Erythroblast (primary cell): ENCODE measurements at regions not wholly inside any gene's neighbourhood (a gene's known extent, or its start where the extent isn't known, plus 50 kb on each side); places are given as distances from the start of the nearest gene placed in this dataset.
A peak's percentile ranks its signal among the peaks of the same experiment; 100 is the strongest.

ENCODE experiments used
- DNase-seq, 2 experiments: peaks; one replicate each; lab custom pipeline; 2025; lab: John Stamatoyannopoulos, UW
- GATA1 ChIP-seq: IDR thresholded peaks from 2 replicates; pipeline ENCODE4 v1.6.1; 2011; ENCODE audit warnings: low read depth, mild to moderate bottlenecking, control low read depth, low read length, moderate library complexity
- POLR2A ChIP-seq: IDR thresholded peaks from 2 replicates; pipeline ENCODE4 v1.6.1; 2011; ENCODE audit warnings: mild to moderate bottlenecking, low read length

DNA sequence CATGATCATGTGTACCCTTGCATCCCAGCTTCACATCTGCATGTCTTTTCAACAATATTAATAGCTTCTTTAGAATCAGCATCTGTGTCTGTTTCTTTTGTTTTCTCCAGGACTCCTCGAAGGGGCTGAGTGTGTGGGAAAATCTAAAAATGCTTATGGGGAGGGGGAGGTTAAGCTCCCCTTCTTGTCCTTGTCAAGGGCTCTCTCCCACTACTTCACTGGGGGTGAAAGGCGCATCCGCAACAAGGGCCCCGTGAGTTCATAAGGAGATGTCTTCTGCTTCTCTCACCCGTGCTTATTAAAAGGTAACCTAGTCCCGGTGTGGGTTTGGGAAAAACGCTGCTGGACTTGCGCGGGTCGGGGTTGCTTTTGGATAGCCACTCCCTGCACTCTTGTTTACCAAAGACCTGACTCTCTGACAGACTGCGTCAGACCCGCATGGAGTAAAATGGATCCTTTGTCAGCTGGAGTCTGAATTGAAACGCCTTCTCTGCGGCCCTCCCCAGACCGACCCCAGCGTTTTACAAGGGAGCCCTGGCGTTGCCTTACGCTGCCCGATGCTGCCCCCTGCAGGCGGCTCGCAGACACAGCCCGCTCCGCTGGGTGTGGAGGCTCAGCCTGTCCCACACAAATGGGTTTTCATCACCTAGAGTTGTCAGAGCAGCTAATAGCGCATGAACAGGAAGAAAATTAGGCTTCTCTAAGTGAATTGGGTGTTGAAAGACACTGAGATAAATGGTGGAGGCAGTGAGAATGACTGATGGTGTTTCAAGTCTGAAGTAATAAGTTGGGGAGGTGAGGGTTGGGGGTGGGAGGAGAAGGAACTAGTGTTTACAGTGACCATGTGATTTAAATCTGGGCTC lies 53.8 kb downstream of the IER5 start:
- DNase-seq: peak; percentile 82 to 94
- no peak for TF ChIP-seq POLR2A
- TF ChIP-seq GATA1: no peak

DNA sequence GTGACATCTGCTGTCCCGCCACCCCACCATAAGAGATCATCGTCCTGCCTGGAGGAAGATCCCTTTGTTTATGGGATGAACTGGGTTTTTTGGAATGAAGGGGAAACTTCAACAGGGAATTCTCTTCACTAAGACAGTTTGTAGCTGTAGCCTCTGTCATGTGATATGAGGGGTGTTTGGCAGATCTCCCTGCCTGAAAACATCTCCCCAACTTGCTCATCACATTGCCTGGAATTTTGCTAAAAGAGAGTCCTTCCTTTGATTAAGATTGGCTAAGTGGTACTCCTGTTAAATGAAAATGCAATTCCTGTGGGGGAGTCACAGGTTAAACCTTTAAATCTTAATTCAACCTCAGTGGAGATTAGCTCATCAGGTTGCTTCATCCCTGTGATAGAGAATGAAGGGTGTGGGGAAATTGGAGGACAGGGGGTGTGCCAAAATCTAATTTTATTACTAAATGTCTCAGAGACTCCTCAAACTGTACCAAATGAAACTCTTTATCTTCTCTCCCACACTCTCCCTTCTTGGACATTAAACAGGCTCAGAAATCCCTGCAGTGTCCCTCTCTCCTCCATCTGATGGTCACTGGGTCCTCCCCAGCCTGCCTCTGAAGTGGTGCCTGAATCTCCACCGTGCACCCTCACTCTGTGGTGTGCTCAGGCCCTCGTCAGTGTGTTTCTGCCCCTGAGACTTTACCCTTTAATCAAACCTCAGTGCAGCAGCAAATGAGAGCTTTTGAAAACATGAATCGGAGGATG lies 54.8 kb downstream of the IER5 start:
- DNase-seq: no peak
- TF ChIP-seq GATA1 (no peak), POLR2A (no peak)

GRCh38 chr1:181144238-181144637 lies 55.7 kb downstream of the IER5 start:
- TF ChIP-seq GATA1 (no peak), POLR2A (no peak)
- DNase-seq: no peak

GRCh38 chr1:181148636-181149035 lies 60.1 kb downstream of the IER5 start:
- DNase-seq: no peak
- no peak for TF ChIP-seq POLR2A
- no peak for TF ChIP-seq GATA1

GRCh38 chr1:181149326-181150125 lies 61.0 kb downstream of the IER5 start:
- TF ChIP-seq POLR2A (no peak), GATA1 (no peak)
- no peak for DNase-seq

DNA sequence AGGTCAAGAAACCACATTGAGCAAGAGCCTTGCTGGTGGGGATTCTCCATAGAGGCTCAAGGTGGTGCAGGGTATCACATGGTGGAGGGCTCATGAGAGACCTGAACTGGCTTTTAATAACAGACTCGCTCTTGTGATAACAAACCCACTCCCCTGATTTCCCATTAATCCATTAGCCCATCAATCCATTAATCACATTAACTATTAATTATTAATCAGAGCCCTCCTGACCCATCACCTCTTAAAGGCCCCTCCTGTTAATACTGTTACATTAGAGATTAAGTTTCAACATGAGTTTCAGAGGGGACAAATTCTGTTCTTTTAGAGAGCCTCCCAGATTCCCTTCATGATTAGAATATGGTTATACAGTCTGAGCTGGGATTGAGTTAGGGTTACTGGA lies 61.8 kb downstream of the IER5 start:
- no peak for DNase-seq
- TF ChIP-seq POLR2A (no peak), GATA1 (no peak)

DNA sequence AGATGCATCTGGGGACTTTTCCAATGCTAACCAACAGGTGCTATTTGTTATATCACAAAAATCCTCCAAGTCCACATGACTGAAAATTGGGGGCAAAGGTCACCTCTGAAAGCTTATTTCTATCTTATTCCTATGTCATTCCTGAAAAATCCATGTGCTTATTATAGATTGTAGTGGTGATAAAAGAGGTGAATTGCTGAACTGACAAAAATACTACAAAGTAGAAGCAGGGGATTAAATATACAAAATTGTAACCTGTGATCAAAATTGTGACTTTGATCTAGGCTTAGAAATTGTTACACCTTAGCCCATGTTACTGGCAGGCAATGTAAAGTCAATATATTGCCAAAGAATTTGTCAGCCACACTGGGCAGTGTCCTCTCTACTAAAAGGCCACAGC lies 62.3 kb downstream of the IER5 start:
- TF ChIP-seq GATA1 (no peak), POLR2A (no peak)
- no peak for DNase-seq

DNA sequence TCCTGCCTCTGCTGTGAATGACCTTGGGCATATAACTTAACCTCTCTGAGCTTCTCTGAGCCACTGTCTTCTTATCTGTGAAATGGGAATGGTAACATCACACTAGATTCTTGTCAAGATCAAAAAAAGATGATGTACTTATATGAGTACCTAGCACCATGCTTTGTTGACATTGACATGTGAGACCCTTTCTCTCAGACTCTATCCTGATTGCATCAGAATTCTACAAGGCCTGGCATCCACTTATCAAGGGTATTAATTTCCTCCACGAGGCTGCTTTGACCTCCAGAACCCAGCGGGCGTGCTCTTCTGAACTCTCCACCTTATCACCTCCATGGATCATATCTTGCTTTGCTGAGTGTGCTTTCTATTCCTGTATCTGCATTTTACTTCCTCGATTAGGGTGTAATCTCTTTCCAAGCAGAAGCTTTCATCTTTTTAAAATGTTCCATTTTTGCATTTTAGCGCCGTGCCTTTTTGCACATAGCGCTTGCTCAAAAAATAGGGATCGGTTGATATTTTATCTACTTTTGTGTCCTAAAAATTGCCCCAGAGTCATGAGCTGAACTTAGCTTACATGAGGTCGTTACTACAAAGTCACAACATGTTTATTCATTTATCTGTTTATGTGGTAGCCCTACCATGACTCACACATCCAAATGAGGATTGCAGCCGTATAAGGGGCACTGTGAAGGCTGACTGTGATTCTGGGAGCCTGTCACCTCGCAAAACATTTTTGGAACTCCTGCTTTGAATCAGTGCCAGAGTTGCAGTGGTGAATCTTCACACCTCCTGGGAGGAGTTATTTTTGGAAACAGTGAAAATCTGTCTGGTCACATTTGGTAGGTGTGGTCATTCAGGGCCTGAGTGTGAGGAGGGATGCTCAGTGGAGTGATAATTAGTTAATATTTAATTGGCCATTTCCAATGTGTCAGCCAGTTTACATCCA lies 63.2 kb downstream of the IER5 start:
- peak; percentile 86 to 89 for DNase-seq
- TF ChIP-seq POLR2A: no peak
- peak; percentile 12 for TF ChIP-seq GATA1

DNA sequence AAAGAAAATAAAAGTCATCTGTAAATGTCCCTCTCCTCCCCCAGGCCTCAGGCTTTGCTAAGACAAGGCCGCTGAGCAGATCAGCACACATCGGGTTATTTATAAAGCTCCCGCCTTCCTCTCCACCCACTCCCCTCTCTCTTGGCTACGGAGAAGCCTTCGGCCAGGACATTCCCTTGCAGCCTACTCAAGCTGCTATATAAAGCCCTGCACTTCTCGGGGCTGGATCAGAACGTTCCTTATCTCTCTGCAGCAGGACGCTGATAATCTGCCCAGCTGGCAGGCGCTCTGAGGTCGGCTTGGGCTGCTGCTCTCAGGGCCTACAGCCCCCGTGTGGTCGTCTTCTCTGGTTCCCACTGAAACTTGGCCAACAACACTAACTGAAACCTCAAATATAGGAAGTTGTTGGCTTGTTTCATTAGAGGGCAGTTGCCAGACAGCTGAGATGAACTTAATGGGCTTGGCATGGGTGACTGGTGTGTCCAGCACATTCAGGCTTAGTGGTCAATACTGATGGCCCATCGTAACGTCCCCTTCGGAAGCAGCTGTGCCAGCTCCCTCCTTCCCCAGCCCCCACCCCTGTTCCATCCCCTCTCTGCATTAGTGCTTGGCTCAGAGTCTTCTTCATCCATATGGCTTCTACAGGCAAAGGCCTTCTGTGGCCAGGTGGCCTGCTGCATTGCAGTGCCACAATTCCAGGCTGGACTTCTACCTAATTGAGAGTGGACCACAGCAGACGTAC lies 64.6 kb downstream of the IER5 start:
- peak; percentile 96 to 99 for DNase-seq

GRCh38 chr1:181153634-181153961 lies 65.1 kb downstream of the IER5 start:
- no peak for TF ChIP-seq GATA1
- TF ChIP-seq POLR2A: no peak
- DNase-seq: no peak

More for the DNA sequence above, 64.6 kb downstream of the IER5 start:
- TF ChIP-seq POLR2A (peak; percentile 41), GATA1 (peak; percentile 99)

GRCh38 chr1:181155339-181155738 lies 66.8 kb downstream of the IER5 start:
- TF ChIP-seq POLR2A (no peak), GATA1 (no peak)
- no peak for DNase-seq
